ENCODE measurements at regions not wholly inside any gene's neighbourhood (a gene's known extent, or its start where the extent isn't known, plus 50 kb on each side); places are given as distances from the start of the nearest gene placed in this dataset.

DNA sequence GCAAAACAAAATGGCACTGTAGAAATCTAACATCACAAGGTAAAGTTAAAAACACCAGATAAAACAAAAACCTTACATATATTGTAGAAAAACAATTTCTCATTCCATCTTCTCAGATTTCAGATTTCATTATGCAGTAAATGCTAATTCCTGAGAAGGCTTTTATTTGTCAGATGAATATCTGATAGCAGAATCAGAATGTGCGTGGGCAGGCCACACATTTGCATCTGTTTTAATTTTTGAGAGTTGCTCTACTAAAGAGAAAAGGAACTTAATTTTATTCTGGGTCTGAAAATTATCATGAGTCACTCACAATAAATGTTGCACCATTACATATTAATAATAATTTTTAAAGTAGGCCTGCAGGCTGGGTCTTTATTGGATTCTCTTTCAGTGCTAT lies 329.3 kb upstream of the SPTLC3 start:
- 77 to 79% methylated on average over 1 of the region's 1 CpG for WGBS, 2 donors
- Histone ChIP-seq H3K4me1 (no peaks in the 10 kb centered on the region), H3K9me3 (no peaks in the 10 kb centered on the region), H3K27me3 (no peaks in the 10 kb centered on the region), H3K36me3 (replicated peaks in 1 of 2; ENCODE audit: insufficient read depth in 1 of 2, low read depth in 2 of 2) (no peaks in the 10 kb centered on the region), H3K27ac (no peak overlapping the region), H3K4me3 (no peak overlapping the region)
- DNase-seq (no peak), ATAC-seq (no peak)
- TF ChIP-seq, protein P1, sequence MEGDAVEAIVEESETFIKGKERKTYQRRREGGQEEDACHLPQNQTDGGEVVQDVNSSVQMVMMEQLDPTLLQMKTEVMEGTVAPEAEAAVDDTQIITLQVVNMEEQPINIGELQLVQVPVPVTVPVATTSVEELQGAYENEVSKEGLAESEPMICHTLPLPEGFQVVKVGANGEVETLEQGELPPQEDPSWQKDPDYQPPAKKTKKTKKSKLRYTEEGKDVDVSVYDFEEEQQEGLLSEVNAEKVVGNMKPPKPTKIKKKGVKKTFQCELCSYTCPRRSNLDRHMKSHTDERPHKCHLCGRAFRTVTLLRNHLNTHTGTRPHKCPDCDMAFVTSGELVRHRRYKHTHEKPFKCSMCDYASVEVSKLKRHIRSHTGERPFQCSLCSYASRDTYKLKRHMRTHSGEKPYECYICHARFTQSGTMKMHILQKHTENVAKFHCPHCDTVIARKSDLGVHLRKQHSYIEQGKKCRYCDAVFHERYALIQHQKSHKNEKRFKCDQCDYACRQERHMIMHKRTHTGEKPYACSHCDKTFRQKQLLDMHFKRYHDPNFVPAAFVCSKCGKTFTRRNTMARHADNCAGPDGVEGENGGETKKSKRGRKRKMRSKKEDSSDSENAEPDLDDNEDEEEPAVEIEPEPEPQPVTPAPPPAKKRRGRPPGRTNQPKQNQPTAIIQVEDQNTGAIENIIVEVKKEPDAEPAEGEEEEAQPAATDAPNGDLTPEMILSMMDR (IDR thresholded peaks at IDR 0.05) = no peak
- TF ChIP-seq POLR2A (IDR thresholded peaks at IDR 0.05) = no peak
- intact Hi-C loops (cut with DNase I) = no loop called here

GRCh38 chr20:12682613-12683012 lies 326.2 kb upstream of the SPTLC3 start:
- no peak for DNase-seq
- Histone ChIP-seq H3K27ac (no peak overlapping the region), H3K4me1 (no peaks in the 10 kb centered on the region), H3K36me3 (replicated peaks in 1 of 2; ENCODE audit: insufficient read depth in 1 of 2, low read depth in 2 of 2) (no peaks in the 10 kb centered on the region), H3K9me3 (no peaks in the 10 kb centered on the region), H3K27me3 (no peaks in the 10 kb centered on the region), H3K4me3 (no peak overlapping the region)
- intact Hi-C loops (cut with DNase I) = no loop called here
- ATAC-seq = no peak
- TF ChIP-seq, protein P1 (IDR thresholded peaks at IDR 0.05) = no peak
- no peak for TF ChIP-seq POLR2A (IDR thresholded peaks at IDR 0.05)

DNA sequence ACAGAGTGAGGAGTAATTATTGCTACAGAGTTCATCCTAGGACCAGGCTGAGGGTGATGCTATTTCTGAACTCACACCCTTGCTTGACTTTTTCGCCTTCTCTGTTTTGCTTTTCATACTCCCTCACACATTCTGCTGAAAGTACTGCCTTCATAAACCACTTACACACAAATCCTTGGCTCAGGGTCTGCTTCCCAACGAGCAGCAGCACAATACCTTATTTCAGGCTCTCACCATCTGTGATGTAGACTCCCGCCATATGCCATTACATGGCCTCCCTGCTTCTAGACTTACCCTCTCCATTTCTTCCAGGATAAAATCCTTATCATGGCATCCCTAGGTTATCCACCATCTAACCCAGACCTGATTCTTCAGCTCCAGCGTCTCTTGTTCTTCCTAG lies 321.3 kb upstream of the SPTLC3 start:
- ATAC-seq (no peak), DNase-seq (no peak)
- no peaks in the 10 kb centered on the region for H3K4me1 ChIP-seq
- intact Hi-C loops (cut with DNase I) = no loop called here
- TF ChIP-seq, protein P1 (IDR thresholded peaks at IDR 0.05) = no peak
- no peak for TF ChIP-seq POLR2A (IDR thresholded peaks at IDR 0.05)
- WGBS, 2 donors = 59 to 79% methylated on average over 4 of the region's 4 CpGs
- H3K36me3 ChIP-seq (replicated peaks in 1 of 2; ENCODE audit: insufficient read depth in 1 of 2, low read depth in 2 of 2) = no peaks in the 10 kb centered on the region
- H3K27ac ChIP-seq = no peak overlapping the region
- no peaks in the 10 kb centered on the region for H3K27me3 ChIP-seq
- no peaks in the 10 kb centered on the region for H3K9me3 ChIP-seq
- no peak overlapping the region for H3K4me3 ChIP-seq

- no peak for ATAC-seq
- Histone ChIP-seq H3K27ac (no peak overlapping the region), H3K9me3 (no peaks in the 10 kb centered on the region), H3K4me3 (no peak overlapping the region), H3K4me1 (peaks cover 10% of the 10 kb centered on the region), H3K36me3 (replicated peaks in 1 of 2; ENCODE audit: insufficient read depth in 1 of 2, low read depth in 2 of 2) (no peaks in the 10 kb centered on the region), H3K27me3 (no peaks in the 10 kb centered on the region)
- intact Hi-C loops (cut with DNase I) = no loop called here
- 68 to 69% methylated on average over 3 of the region's 3 CpGs for WGBS, 2 donors
- DNase-seq = no peak
- TF ChIP-seq, protein P1 (IDR thresholded peaks at IDR 0.05) = no peak
- no peak for TF ChIP-seq POLR2A (IDR thresholded peaks at IDR 0.05)
These were observed 312.8 kb upstream of the SPTLC3 start for GRCh38 chr20:12695937-12696336.

DNA sequence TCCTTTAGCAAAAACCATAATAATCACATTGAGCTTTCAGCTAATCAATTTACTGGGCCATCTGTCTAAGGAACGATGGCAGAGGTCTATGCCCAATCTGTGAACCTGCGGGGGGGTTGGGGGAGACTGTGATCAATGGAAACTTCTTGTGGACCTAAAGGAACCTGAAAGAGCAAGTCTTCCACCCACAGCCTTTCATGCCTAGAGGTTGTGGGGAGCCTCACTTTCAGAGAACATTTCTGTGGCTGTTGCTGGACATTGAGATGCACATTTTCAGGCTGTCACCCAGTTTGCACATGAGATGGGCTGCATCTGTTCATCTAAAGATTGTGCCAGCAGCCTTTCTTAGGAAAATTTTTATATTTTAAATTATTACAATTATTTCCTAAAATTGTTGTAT lies 310.0 kb upstream of the SPTLC3 start:
- Histone ChIP-seq H3K27ac (no peak overlapping the region), H3K36me3 (replicated peaks in 1 of 2; ENCODE audit: insufficient read depth in 1 of 2, low read depth in 2 of 2) (no peaks in the 10 kb centered on the region), H3K4me3 (no peak overlapping the region), H3K27me3 (no peaks in the 10 kb centered on the region), H3K4me1 (peaks cover 10% of the 10 kb centered on the region), H3K9me3 (no peaks in the 10 kb centered on the region)
- TF ChIP-seq, protein P1 (IDR thresholded peaks at IDR 0.05) = no peak
- TF ChIP-seq POLR2A (IDR thresholded peaks at IDR 0.05) = no peak
- intact Hi-C loops (cut with DNase I) = no loop called here
- 44 to 50% methylated on average over 2 of the region's 2 CpGs for WGBS, 2 donors
- ATAC-seq (no peak), DNase-seq (no peak)

Data from body of pancreas (tissue), 4 donors.